ENCODE measurements at regions not wholly inside any gene's neighbourhood (a gene's known extent, or its start where the extent isn't known, plus 50 kb on each side); places are given as distances from the start of the nearest gene placed in this dataset.

GRCh38 chr11:37643968-37644367 lies 1045.9 kb upstream of the RAG2 start:
- no peak for TF ChIP-seq POLR2A (IDR thresholded peaks at IDR 0.05)
- no peak for TF ChIP-seq CTCF (IDR thresholded peaks at IDR 0.05 in 8 of 11, conservative IDR thresholded peaks at IDR 0.05 in 3 of 11)

All from spleen (tissue), 7 donors.